Right lobe of liver (tissue), 4 donors: ENCODE measurements at regions not wholly inside any gene's neighbourhood (a gene's known extent, or its start where the extent isn't known, plus 50 kb on each side); places are given as distances from the start of the nearest gene placed in this dataset.

Experiments
- CTCF ChIP-seq, 4 donors: fragments of 200-600 bp in 3 of 4; fragments of 450-650 bp in 1 of 4; IDR thresholded peaks; one replicate each; pipeline versions ENCODE4 v1.5.1 to v1.8.0; 2016 to 2022; ENCODE audit warnings: antibody characterized with exemption in 4 of 4, mild to moderate bottlenecking in 2 of 4
- POLR2A ChIP-seq: fragments of 450-650 bp; IDR thresholded peaks from one replicate; pipeline ENCODE4 v1.6.1; 2017; ENCODE audit warnings: antibody characterized with exemption, mild to moderate bottlenecking
- donor health status: DM: no; HTN: no; CAD: no.
- donor health status: DM: no; HTN: no; CAD: no.
- donor health status: DM: no; HTN: yes; CAD: no.

DNA sequence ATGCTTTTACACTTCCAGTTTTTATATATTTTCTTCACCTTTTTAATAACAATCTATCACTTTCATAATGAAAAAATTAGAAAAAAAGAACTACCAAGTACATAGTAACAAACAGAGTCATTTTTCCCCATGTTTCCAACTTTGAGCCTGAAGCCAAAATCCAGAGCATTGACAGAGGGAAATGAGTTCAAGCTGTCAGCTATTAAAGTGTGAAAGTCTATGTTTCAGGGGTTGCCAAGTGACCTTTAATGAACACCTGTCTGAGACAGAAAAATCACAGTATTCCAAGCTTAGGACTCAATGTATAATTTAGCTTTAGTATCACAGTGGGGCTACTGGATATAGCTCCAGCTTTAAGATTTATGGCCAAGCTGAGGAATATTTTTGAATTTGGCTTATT lies 128.3 kb upstream of the GADL1 start:
- TF ChIP-seq CTCF (IDR thresholded peaks at IDR 0.05) (no peak), POLR2A (no peak)
